ENCODE measurements at regions not wholly inside any gene's neighbourhood (a gene's known extent, or its start where the extent isn't known, plus 50 kb on each side); places are given as distances from the start of the nearest gene placed in this dataset.

DNA sequence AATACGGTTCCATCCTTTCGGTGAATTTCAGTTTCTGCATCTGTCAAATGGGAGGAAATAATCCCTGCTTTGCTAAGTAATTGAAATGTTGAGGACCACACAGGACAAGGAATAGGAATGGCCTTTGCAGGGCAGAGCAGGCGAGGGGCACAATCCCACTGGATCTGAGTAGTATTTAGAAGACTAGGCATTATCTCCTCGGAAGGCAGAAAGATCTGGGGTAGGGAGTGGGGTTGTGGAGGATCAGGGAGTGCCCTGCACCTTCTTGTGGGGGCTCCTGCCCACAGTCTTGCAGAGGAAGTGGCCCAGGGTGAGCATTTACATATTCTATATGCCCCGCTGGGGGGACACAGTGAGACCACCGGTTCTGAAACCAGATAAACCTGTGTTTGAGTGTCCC, 87.1 kb upstream of the SIRPA start:
- TF ChIP-seq, protein P1, sequence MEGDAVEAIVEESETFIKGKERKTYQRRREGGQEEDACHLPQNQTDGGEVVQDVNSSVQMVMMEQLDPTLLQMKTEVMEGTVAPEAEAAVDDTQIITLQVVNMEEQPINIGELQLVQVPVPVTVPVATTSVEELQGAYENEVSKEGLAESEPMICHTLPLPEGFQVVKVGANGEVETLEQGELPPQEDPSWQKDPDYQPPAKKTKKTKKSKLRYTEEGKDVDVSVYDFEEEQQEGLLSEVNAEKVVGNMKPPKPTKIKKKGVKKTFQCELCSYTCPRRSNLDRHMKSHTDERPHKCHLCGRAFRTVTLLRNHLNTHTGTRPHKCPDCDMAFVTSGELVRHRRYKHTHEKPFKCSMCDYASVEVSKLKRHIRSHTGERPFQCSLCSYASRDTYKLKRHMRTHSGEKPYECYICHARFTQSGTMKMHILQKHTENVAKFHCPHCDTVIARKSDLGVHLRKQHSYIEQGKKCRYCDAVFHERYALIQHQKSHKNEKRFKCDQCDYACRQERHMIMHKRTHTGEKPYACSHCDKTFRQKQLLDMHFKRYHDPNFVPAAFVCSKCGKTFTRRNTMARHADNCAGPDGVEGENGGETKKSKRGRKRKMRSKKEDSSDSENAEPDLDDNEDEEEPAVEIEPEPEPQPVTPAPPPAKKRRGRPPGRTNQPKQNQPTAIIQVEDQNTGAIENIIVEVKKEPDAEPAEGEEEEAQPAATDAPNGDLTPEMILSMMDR (IDR thresholded peaks at IDR 0.05; ENCODE audit: low read length): no peak
- TF ChIP-seq EZH2 (IDR thresholded peaks at IDR 0.05; ENCODE audit: borderline replicate concordance, low read length): no peak

All from OCI-LY1 (cell line).